Gastrocnemius medialis (tissue), 4 donors: ENCODE measurements at regions not wholly inside any gene's neighbourhood (a gene's known extent, or its start where the extent isn't known, plus 50 kb on each side); places are given as distances from the start of the nearest gene placed in this dataset.

Source experiments
- CTCF ChIP-seq, 5 experiments: fragments of 450-650 bp in 3 of 5; fragments of 200-600 bp in 2 of 5; sonication (generic) in 2 of 5; IDR thresholded peaks in 4 of 5; conservative IDR thresholded peaks in 1 of 5; 1 replicate in 4 of 5; 2 replicates in 1 of 5; pipeline ENCODE4 v1.5.1; 2016 to 2019; ENCODE audit warnings: antibody characterized with exemption in 5 of 5, mild to moderate bottlenecking in 3 of 5, moderate library complexity in 3 of 5
- POLR2A ChIP-seq, 2 donors: fragments of 450-650 bp; IDR thresholded peaks; one replicate each; pipeline ENCODE4 v1.6.1; 2017; ENCODE audit warnings: antibody characterized with exemption in 2 of 2, mild to moderate bottlenecking in 2 of 2, moderate library complexity in 2 of 2

GRCh38 chr16:79436885-79437284 lies 163.7 kb downstream of the MAF start:
- TF ChIP-seq CTCF (IDR thresholded peaks at IDR 0.05 in 4 of 5, conservative IDR thresholded peaks at IDR 0.05 in 1 of 5) (no peak), POLR2A (IDR thresholded peaks at IDR 0.05) (no peak)
